ENCODE measurements at regions not wholly inside any gene's neighbourhood (a gene's known extent, or its start where the extent isn't known, plus 50 kb on each side); places are given as distances from the start of the nearest gene placed in this dataset.
"Not testable (repeated sequence)": the region's sequence is repeated elsewhere in the genome, so short reads cannot be mapped to it uniquely, and the experiment has no call there.

DNA sequence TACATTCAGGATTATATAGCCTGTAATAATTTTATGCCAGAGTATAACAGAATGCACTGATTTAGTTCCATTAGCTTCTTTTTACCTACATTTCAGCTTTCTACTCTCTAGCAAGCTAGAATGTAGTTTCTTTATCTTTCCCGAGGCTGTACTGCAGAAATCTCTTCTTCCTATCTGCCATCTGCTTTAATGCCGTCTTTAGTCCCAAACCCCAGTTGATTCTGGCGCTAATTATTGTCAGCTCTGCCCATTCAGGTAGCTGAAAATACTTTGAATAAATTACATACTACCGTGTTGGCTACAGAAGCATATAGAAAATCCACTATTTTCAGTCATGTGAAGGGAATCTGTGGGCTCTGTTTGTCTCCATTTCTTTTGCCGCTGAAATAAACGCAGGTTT is 706.7 kb downstream of the NTRK3 start:
- no peak for DNase-seq (ENCODE audit: low read depth in 2 of 2)
- H3K36me3 ChIP-seq (ENCODE audit: control insufficient read depth, insufficient read depth, low read length): no peaks in the 10 kb centered on the region
- no peak overlapping the region for H3K27ac ChIP-seq (ENCODE audit: insufficient read depth, low read length)
- H3K27me3 ChIP-seq (ENCODE audit: control insufficient read depth, insufficient read depth, low read length): no peaks in the 10 kb centered on the region
- H4K20me1 ChIP-seq (ENCODE audit: control insufficient read depth, extremely low read depth, insufficient read depth, low read length): no peaks in the 10 kb centered on the region
- H3K9ac ChIP-seq (ENCODE audit: insufficient read depth, low read length): no peak overlapping the region
- no peaks in the 10 kb centered on the region for H3K4me1 ChIP-seq (ENCODE audit: control insufficient read depth, extremely low read depth, insufficient read depth, low read length)
- no peaks in the 10 kb centered on the region for H3K9me3 ChIP-seq (ENCODE audit: control insufficient read depth, insufficient read depth, low read depth, low read length)
- H3K79me2 ChIP-seq (ENCODE audit: control insufficient read depth, insufficient read depth, low read length): no peaks in the 10 kb centered on the region
- no peak overlapping the region for H2AFZ ChIP-seq (ENCODE audit: low read length)
- no peak overlapping the region for H3K4me3 ChIP-seq (replicated peaks in 1 of 4; ENCODE audit: control extremely low read depth in 1 of 4, insufficient read depth in 1 of 4, low read depth in 3 of 4, low read length in 4 of 4)
- no peak overlapping the region for H3K4me2 ChIP-seq (ENCODE audit: extremely low read depth, insufficient read depth, low read length)
- TF ChIP-seq, protein P1, sequence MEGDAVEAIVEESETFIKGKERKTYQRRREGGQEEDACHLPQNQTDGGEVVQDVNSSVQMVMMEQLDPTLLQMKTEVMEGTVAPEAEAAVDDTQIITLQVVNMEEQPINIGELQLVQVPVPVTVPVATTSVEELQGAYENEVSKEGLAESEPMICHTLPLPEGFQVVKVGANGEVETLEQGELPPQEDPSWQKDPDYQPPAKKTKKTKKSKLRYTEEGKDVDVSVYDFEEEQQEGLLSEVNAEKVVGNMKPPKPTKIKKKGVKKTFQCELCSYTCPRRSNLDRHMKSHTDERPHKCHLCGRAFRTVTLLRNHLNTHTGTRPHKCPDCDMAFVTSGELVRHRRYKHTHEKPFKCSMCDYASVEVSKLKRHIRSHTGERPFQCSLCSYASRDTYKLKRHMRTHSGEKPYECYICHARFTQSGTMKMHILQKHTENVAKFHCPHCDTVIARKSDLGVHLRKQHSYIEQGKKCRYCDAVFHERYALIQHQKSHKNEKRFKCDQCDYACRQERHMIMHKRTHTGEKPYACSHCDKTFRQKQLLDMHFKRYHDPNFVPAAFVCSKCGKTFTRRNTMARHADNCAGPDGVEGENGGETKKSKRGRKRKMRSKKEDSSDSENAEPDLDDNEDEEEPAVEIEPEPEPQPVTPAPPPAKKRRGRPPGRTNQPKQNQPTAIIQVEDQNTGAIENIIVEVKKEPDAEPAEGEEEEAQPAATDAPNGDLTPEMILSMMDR (conservative IDR thresholded peaks at IDR 0.05 in 1 of 2, IDR thresholded peaks at IDR 0.05 in 1 of 2; ENCODE audit: low read depth in 1 of 2, low read length in 2 of 2): no peak

DNA sequence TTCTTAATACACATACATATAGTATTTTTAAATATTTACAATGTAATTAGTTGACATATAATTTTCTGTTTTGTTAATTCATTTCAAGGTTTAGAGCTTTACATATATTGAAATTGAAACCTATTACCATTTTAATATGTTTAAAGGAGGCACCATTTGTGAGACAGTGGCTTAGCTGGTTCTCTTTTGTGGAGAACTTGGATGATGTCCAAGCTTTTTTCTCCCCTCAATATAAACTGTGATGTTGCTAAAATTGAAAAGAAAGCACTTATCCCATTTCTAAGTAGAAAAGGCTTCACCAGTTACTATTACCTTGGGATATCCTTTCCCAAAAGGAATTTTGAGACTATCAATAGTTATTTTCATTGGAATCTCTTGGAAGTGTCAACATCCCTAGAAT is 707.2 kb downstream of the NTRK3 start:
- Histone ChIP-seq H3K27me3 (ENCODE audit: control insufficient read depth, insufficient read depth, low read length) (no peaks in the 10 kb centered on the region), H3K27ac (ENCODE audit: insufficient read depth, low read length) (no peak overlapping the region), H3K79me2 (ENCODE audit: control insufficient read depth, insufficient read depth, low read length) (no peaks in the 10 kb centered on the region), H2AFZ (ENCODE audit: low read length) (no peak overlapping the region), H4K20me1 (ENCODE audit: control insufficient read depth, extremely low read depth, insufficient read depth, low read length) (no peaks in the 10 kb centered on the region), H3K9me3 (ENCODE audit: control insufficient read depth, insufficient read depth, low read depth, low read length) (no peaks in the 10 kb centered on the region), H3K4me1 (ENCODE audit: control insufficient read depth, extremely low read depth, insufficient read depth, low read length) (no peaks in the 10 kb centered on the region), H3K4me3 (replicated peaks in 1 of 4; ENCODE audit: control extremely low read depth in 1 of 4, insufficient read depth in 1 of 4, low read depth in 3 of 4, low read length in 4 of 4) (no peak overlapping the region), H3K4me2 (ENCODE audit: extremely low read depth, insufficient read depth, low read length) (no peak overlapping the region), H3K9ac (ENCODE audit: insufficient read depth, low read length) (no peak overlapping the region), H3K36me3 (ENCODE audit: control insufficient read depth, insufficient read depth, low read length) (no peaks in the 10 kb centered on the region)
- no peak for DNase-seq (ENCODE audit: low read depth in 2 of 2)
- no peak for TF ChIP-seq EZH2 (IDR thresholded peaks at IDR 0.05; ENCODE audit: low read length, missing control alignments)
- TF ChIP-seq, protein P1 (conservative IDR thresholded peaks at IDR 0.05 in 1 of 2, IDR thresholded peaks at IDR 0.05 in 1 of 2; ENCODE audit: low read depth in 1 of 2, low read length in 2 of 2): no peak

DNA sequence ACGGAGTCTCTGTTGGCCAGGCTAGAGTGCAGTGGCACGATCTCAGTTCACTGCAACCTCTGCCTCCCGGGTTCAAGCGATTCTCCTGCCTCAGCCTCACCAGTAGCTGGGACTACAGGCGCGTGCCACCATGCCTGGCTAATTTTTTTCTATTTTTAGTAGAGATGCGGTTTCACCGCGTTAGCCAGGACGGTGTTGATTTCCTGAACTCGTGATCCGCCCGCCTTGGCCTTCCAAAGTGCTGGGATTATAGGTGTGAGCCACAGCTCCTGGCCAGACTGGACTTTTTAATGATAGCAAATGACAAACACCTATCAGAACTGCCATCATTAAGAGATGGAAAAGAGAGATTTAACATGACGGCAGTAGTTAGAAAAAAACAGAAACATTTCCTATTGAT is 707.9 kb downstream of the NTRK3 start:
- H3K79me2 ChIP-seq (ENCODE audit: control insufficient read depth, insufficient read depth, low read length); H3K27ac ChIP-seq (ENCODE audit: insufficient read depth, low read length); H3K27me3 ChIP-seq (ENCODE audit: control insufficient read depth, insufficient read depth, low read length); H3K9me3 ChIP-seq (ENCODE audit: control insufficient read depth, insufficient read depth, low read depth, low read length); H3K9ac ChIP-seq (ENCODE audit: insufficient read depth, low read length); H3K4me2 ChIP-seq (ENCODE audit: extremely low read depth, insufficient read depth, low read length); H3K4me3 ChIP-seq (replicated peaks in 1 of 4; ENCODE audit: control extremely low read depth in 1 of 4, insufficient read depth in 1 of 4, low read depth in 3 of 4, low read length in 4 of 4); H3K36me3 ChIP-seq (ENCODE audit: control insufficient read depth, insufficient read depth, low read length); H3K4me1 ChIP-seq (ENCODE audit: control insufficient read depth, extremely low read depth, insufficient read depth, low read length); DNase-seq (ENCODE audit: low read depth in 2 of 2); H4K20me1 ChIP-seq (ENCODE audit: control insufficient read depth, extremely low read depth, insufficient read depth, low read length); H2AFZ ChIP-seq (ENCODE audit: low read length): not testable (repeated sequence)
